Keratinocyte (primary cell): ENCODE measurements at regions not wholly inside any gene's neighbourhood (a gene's known extent, or its start where the extent isn't known, plus 50 kb on each side); places are given as distances from the start of the nearest gene placed in this dataset.

Experiments used
- DNase-seq: peaks from one replicate; pipeline ENCODE4 v3.0.0-alpha.2; 2011; ENCODE audit warnings: low read depth, missing footprints, low spot score
- FAIRE-seq: peaks from 2 replicates; lab custom pipeline; 2011; peaks lifted over from hg19 to GRCh38; lab: Jason Lieb, UNC
- H2AFZ ChIP-seq: 2 replicates; pipeline ENCODE4 v1.6.0; 2012; ENCODE audit warnings: low read length, control low read depth, inconsistent platforms; ENCODE audit not compliant: control insufficient read depth
- H3K27ac ChIP-seq: 2 replicates; pipeline ENCODE4 v1.5.1; 2011; ENCODE audit warnings: low read length; ENCODE audit not compliant: control insufficient read depth, insufficient read depth
- H3K27me3 ChIP-seq: 3 replicates; pipeline ENCODE4 v1.6.0; 2011; ENCODE audit warnings: low read length; ENCODE audit not compliant: control insufficient read depth, insufficient read depth; ENCODE audit errors: extremely low read depth
- H3K36me3 ChIP-seq, 2 experiments: 2 replicates in 1 of 2; 3 replicates in 1 of 2; pipeline ENCODE4 v1.5.1; 2011; ENCODE audit warnings: low read length in 2 of 2, mild to moderate bottlenecking in 1 of 2; ENCODE audit not compliant: control insufficient read depth in 2 of 2, insufficient read depth in 2 of 2; ENCODE audit errors: extremely low read depth in 1 of 2
- H3K4me1 ChIP-seq: 3 replicates; pipeline ENCODE4 v1.5.1; 2011; ENCODE audit warnings: low read length; ENCODE audit not compliant: control insufficient read depth, insufficient read depth; ENCODE audit errors: extremely low read depth
- H3K4me2 ChIP-seq: 3 replicates; pipeline ENCODE4 v1.6.0; 2011; ENCODE audit warnings: low read depth, low read length; ENCODE audit not compliant: control insufficient read depth, insufficient read depth; ENCODE audit errors: extremely low read depth
- H3K4me3 ChIP-seq, 3 experiments: fragments of 200-600 bp in 1 of 3; sonication (generic) in 1 of 3; 2 replicates in 2 of 3; 3 replicates in 1 of 3; pipeline ENCODE4 v1.5.1; 2011 to 2016; ENCODE audit warnings: low read length in 3 of 3, mild to moderate bottlenecking in 3 of 3, control low read depth in 2 of 3, inconsistent platforms in 1 of 3, low read depth in 1 of 3, mixed read lengths in 1 of 3, mixed run types in 1 of 3, moderate library complexity in 1 of 3; ENCODE audit not compliant: control insufficient read depth in 2 of 3, insufficient read depth in 2 of 3; ENCODE audit errors: extremely low read depth in 1 of 3
- H3K79me2 ChIP-seq: 2 replicates; pipeline ENCODE4 v1.6.0; 2012; ENCODE audit warnings: low read length; ENCODE audit not compliant: control insufficient read depth, insufficient read depth
- H3K9ac ChIP-seq: 3 replicates; pipeline ENCODE4 v1.6.0; 2011; ENCODE audit warnings: low read length; ENCODE audit not compliant: control insufficient read depth, insufficient read depth; ENCODE audit errors: extremely low read depth
- H3K9me1 ChIP-seq: 3 replicates; pipeline ENCODE4 v1.6.0; 2011; ENCODE audit warnings: low read length; ENCODE audit not compliant: control insufficient read depth, insufficient read depth; ENCODE audit errors: extremely low read depth
- H3K9me3 ChIP-seq: 2 replicates; pipeline ENCODE4 v1.5.1; 2012; ENCODE audit warnings: low read depth, low read length; ENCODE audit not compliant: control insufficient read depth
- H4K20me1 ChIP-seq: 3 replicates; pipeline ENCODE4 v1.6.0; 2011; ENCODE audit warnings: low read length; ENCODE audit not compliant: control insufficient read depth, insufficient read depth; ENCODE audit errors: extremely low read depth
- EZH2 ChIP-seq: IDR thresholded peaks from one replicate; pipeline ENCODE4 v1.6.1; 2012; ENCODE audit warnings: inconsistent platforms, mild to moderate bottlenecking, low read length, moderate library complexity
- dilution Hi-C: fragments of 300-500 bp; cut with MboI; formaldehyde crosslinking; loops from one replicate; pipeline ENCODE4 v1.7.0; 2020; ENCODE audit warnings: low sequenced_read_pairs; ENCODE audit not compliant: extremely low pct_ligation_motif_present
- TF ChIP-seq, protein P1 (sequence below), 3 experiments: IDR thresholded peaks in 1 of 3; conservative IDR thresholded peaks in 1 of 3; optimal IDR thresholded peaks in 1 of 3; 2 replicates in 2 of 3; 3 replicates in 1 of 3; pipeline versions ENCODE3 to v1.5.1; 2011; ENCODE audit warnings: low read length in 3 of 3, mild to moderate bottlenecking in 3 of 3, moderate library complexity in 2 of 3, control low read depth in 1 of 3, inconsistent platforms in 1 of 3; ENCODE audit not compliant: insufficient read depth in 2 of 3; ENCODE audit errors: extremely low read depth in 1 of 3

DNA sequence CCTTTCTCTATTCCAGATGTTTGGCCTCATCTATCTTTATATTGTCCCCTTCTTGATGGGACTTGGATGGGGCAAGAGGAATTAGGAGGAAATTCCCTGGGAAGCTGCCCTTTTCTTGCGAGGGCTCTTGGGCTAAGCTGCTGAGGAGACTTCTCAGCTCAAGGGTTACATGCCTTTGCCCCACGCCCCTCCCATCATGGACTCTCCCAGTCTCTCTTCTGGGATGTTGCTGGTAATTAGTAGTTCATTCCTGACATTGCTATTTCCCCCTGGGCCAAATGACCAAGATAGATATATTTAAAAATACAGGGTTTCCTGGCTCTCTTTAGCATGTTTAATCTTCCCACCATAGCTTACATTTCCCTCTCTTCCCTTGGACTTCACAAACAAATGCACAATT, 90.6 kb upstream of the RALGPS2 start:
- H3K9me1 ChIP-seq = no peaks in the 10 kb centered on the region
- peaks cover 18% of the 10 kb centered on the region for H3K4me1 ChIP-seq
- H2AFZ ChIP-seq = no peak overlapping the region
- H3K79me2 ChIP-seq = no peaks in the 10 kb centered on the region
- no peaks in the 10 kb centered on the region for H4K20me1 ChIP-seq
- no peak overlapping the region for H3K27ac ChIP-seq
- no peak overlapping the region for H3K9ac ChIP-seq
- dilution Hi-C loops = no loop called here
- H3K4me2 ChIP-seq = no peak overlapping the region
- no peak for DNase-seq
- no peak for TF ChIP-seq EZH2
- TF ChIP-seq, protein P1, sequence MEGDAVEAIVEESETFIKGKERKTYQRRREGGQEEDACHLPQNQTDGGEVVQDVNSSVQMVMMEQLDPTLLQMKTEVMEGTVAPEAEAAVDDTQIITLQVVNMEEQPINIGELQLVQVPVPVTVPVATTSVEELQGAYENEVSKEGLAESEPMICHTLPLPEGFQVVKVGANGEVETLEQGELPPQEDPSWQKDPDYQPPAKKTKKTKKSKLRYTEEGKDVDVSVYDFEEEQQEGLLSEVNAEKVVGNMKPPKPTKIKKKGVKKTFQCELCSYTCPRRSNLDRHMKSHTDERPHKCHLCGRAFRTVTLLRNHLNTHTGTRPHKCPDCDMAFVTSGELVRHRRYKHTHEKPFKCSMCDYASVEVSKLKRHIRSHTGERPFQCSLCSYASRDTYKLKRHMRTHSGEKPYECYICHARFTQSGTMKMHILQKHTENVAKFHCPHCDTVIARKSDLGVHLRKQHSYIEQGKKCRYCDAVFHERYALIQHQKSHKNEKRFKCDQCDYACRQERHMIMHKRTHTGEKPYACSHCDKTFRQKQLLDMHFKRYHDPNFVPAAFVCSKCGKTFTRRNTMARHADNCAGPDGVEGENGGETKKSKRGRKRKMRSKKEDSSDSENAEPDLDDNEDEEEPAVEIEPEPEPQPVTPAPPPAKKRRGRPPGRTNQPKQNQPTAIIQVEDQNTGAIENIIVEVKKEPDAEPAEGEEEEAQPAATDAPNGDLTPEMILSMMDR (optimal IDR thresholded peaks at IDR 0.05 in 1 of 3, IDR thresholded peaks at IDR 0.05 in 1 of 3, conservative IDR thresholded peaks at IDR 0.05 in 1 of 3; ENCODE audit: extremely low read depth in 1 of 3, insufficient read depth in 2 of 3, low read length in 3 of 3) = no peak
- H3K27me3 ChIP-seq = no peaks in the 10 kb centered on the region
- no peak for FAIRE-seq
- H3K4me3 ChIP-seq = no peak overlapping the region
- no peaks in the 10 kb centered on the region for H3K36me3 ChIP-seq
- H3K9me3 ChIP-seq = no peaks in the 10 kb centered on the region

DNA sequence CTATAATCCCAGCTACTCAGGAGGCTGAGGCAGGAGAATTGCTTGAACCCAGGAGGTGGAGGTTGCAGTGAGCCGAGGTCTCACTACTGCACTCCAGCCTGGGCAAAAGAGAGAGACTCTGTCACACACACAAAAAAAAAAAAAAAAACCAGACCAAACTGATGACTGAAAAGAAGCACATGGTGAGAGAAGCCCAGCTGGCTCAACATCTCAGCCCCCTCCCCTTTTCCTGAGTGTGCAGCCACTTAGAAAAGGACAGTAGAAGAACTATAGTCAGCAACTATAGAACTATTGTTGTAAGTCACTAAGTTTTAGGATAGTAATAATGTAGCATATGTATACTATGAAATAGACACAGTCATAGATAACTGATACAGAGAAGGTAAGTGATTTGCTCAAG, 87.2 kb upstream of the RALGPS2 start:
- DNase-seq (no peak), FAIRE-seq (no peak)
- no peak for TF ChIP-seq EZH2
- TF ChIP-seq, protein P1 (optimal IDR thresholded peaks at IDR 0.05 in 1 of 3, IDR thresholded peaks at IDR 0.05 in 1 of 3, conservative IDR thresholded peaks at IDR 0.05 in 1 of 3; ENCODE audit: extremely low read depth in 1 of 3, insufficient read depth in 2 of 3, low read length in 3 of 3) = no peak
- Histone ChIP-seq H3K9ac (no peak overlapping the region), H3K27ac (no peak overlapping the region), H3K36me3 (no peaks in the 10 kb centered on the region), H3K79me2 (no peaks in the 10 kb centered on the region), H3K4me3 (no peak overlapping the region), H3K9me3 (no peaks in the 10 kb centered on the region), H3K27me3 (no peaks in the 10 kb centered on the region), H3K4me2 (no peak overlapping the region), H4K20me1 (no peaks in the 10 kb centered on the region), H3K4me1 (peaks cover 9% of the 10 kb centered on the region), H2AFZ (no peak overlapping the region), H3K9me1 (no peaks in the 10 kb centered on the region)
- dilution Hi-C loops = no loop called here
